GM12878 (cell line): ENCODE measurements at regions not wholly inside any gene's neighbourhood (a gene's known extent, or its start where the extent isn't known, plus 50 kb on each side); places are given as distances from the start of the nearest gene placed in this dataset.
"Not testable (repeated sequence)": the region's sequence is repeated elsewhere in the genome, so short reads cannot be mapped to it uniquely, and the experiment has no call there.

Experiments
- ATAC-seq: fragments of 200-7000 bp; cut with Tn5 transposase; 3 replicates; pipeline ENCODE4 v1.9.1; 2020; ENCODE audit warnings: mild to moderate bottlenecking, moderate library complexity
- BruUV-seq: library from RNA; stranded (reverse); fragments of 400-500 nt; replicated peaks from 2 replicates; lab custom pipeline; 2021; lab: Mats Ljungman, UMichigan
- CTCF ChIA-PET: fragments of 300-600 bp; sonication (Branson Sonifier 250); formaldehyde crosslinking; extraction: SDS; loops from one replicate; lab custom pipeline; 2021; ENCODE audit warnings: inconsistent platforms; lab: Yijun Ruan, JAX
- POLR2A ChIA-PET: fragments of 350-600 bp; formaldehyde crosslinking; extraction: SDS; loops from one replicate; lab custom pipeline; 2021; ENCODE audit warnings: inconsistent platforms; lab: Charles Lee
- RAD21 ChIA-PET: fragments of 300-600 bp; sonication (Branson Sonifier 250); formaldehyde crosslinking; loops from one replicate; lab custom pipeline; 2023; ENCODE audit warnings: antibody characterized with exemption; ENCODE audit not compliant: unreplicated experiment; lab: Charles Lee
- SMC1A ChIA-PET: fragments of 300-600 bp; sonication (Branson Sonifier 250); formaldehyde crosslinking; loops from one replicate; lab custom pipeline; 2023; ENCODE audit not compliant: unreplicated experiment, uncharacterized antibody; lab: Charles Lee
- DNase-seq: peaks from one replicate; pipeline ENCODE4 v3.0.0-alpha.2; 2011; ENCODE audit warnings: low read depth, low spot score
- FAIRE-seq: peaks from 3 replicates; lab custom pipeline; 2011; peaks lifted over from hg19 to GRCh38; lab: Jason Lieb, UNC
- H2AFZ ChIP-seq: 2 replicates; pipeline ENCODE4 v1.6.0; 2011; ENCODE audit warnings: low read depth, low read length, control low read depth; ENCODE audit not compliant: control insufficient read depth
- H3K27ac ChIP-seq: 2 replicates; pipeline ENCODE4 v1.5.1; 2011; ENCODE audit warnings: control low read depth; ENCODE audit not compliant: control insufficient read depth, insufficient read depth
- H3K27me3 ChIP-seq, 2 experiments: replicated peaks in 1 of 2; 2 replicates each; pipeline versions ENCODE4 v1.6.0 to v1.6.1; 2011; ENCODE audit warnings: low read length in 1 of 2; ENCODE audit not compliant: control insufficient read depth in 2 of 2, insufficient read depth in 2 of 2
- H3K36me3 ChIP-seq, 2 experiments: 2 replicates each; pipeline ENCODE4 v1.5.1; 2011; ENCODE audit warnings: low read length in 1 of 2; ENCODE audit not compliant: control insufficient read depth in 2 of 2, insufficient read depth in 2 of 2
- H3K4me1 ChIP-seq: 2 replicates; pipeline ENCODE4 v1.6.1; 2011; ENCODE audit warnings: mild to moderate bottlenecking, low read length, moderate library complexity, mixed read lengths; ENCODE audit not compliant: control insufficient read depth, insufficient read depth
- H3K4me2 ChIP-seq: 2 replicates; pipeline ENCODE4 v1.6.0; 2011; ENCODE audit warnings: control low read depth; ENCODE audit not compliant: control insufficient read depth, insufficient read depth
- H3K4me3 ChIP-seq: fragments of 200-600 bp; sonication (generic); 2 replicates; pipeline ENCODE4 v1.5.1; 2016
- H3K79me2 ChIP-seq: 2 replicates; pipeline ENCODE4 v1.6.0; 2011; ENCODE audit warnings: low read length; ENCODE audit not compliant: control insufficient read depth, insufficient read depth
- H3K9ac ChIP-seq: 2 replicates; pipeline ENCODE4 v1.8.0; 2011; ENCODE audit warnings: low read length, control low read depth, mixed read lengths; ENCODE audit not compliant: control insufficient read depth, insufficient read depth
- H3K9me3 ChIP-seq: replicated peaks from 3 replicates; pipeline ENCODE4 v1.5.1; 2011; ENCODE audit warnings: mild to moderate bottlenecking, low read length; ENCODE audit not compliant: control insufficient read depth, insufficient read depth
- H4K20me1 ChIP-seq: 2 replicates; pipeline ENCODE4 v1.6.0; 2011; ENCODE audit not compliant: control insufficient read depth, insufficient read depth
- ETV6 ChIP-seq, 2 experiments: fragments of 450-650 bp in 1 of 2; IDR thresholded peaks in 1 of 2; conservative IDR thresholded peaks in 1 of 2; 2 replicates each; pipeline ENCODE4 v1.6.1; 2014; ENCODE audit warnings: antibody characterized with exemption in 1 of 2, borderline replicate concordance in 1 of 2, low read depth in 1 of 2, mild to moderate bottlenecking in 1 of 2, moderate library complexity in 1 of 2
- GATAD2B ChIP-seq: fragments of 450-650 bp; conservative IDR thresholded peaks from 2 replicates; pipeline ENCODE4 v1.6.1; 2017; ENCODE audit warnings: low read depth, mild to moderate bottlenecking, moderate library complexity
- HDGF ChIP-seq: fragments of 450-650 bp; IDR thresholded peaks from 2 replicates; pipeline ENCODE4 v1.6.1; 2016; ENCODE audit warnings: antibody characterized with exemption
- WGBS: methylation state at CpG from one replicate; pipeline ENCODE4 v1.1.6; 2016; ENCODE audit warnings: low lambda C conversion rate; ENCODE audit not compliant: insufficient replicate concordance, insufficient coverage; ENCODE audit errors: missing lambda C conversion rate; 5-methylcytosine and 5-hydroxymethylcytosine counted together
- in situ Hi-C: fragments of 300-500 bp; cut with MboI; formaldehyde crosslinking; loops from 9 replicates; pipeline ENCODE4 v1.14.3; 2018; ENCODE audit warnings: mixed read lengths
- intact Hi-C: fragments of 100-400 bp; cut with micrococcal nuclease; formaldehyde crosslinking; loops from one replicate; pipeline ENCODE4 v1.14.2; 2022; ENCODE audit not compliant: unreplicated experiment

GRCh38 chr1:204785023-204785422 is 85.6 kb upstream of the NFASC start:
- POLR2A ChIA-PET, H3K27ac ChIP-seq, H3K27me3 ChIP-seq, BruUV-seq, H2AFZ ChIP-seq, in situ Hi-C loops, H3K9ac ChIP-seq, H3K4me2 ChIP-seq, H3K9me3 ChIP-seq, ATAC-seq, H3K4me3 ChIP-seq, H3K36me3 ChIP-seq, H3K4me1 ChIP-seq, DNase-seq, FAIRE-seq, intact Hi-C loops, H3K79me2 ChIP-seq, H4K20me1 ChIP-seq: not testable (repeated sequence)
- ChIA-PET RAD21 (interaction anchor here (0.9 kb wide), 1 partner anchor 21 kb away, joined by 3 read pairs; no protein-coding TSS in a partner anchor), CTCF (interaction anchor here (7.6 kb wide), 1 partner anchor 22 kb away, joined by 29 read pairs; no protein-coding TSS in a partner anchor), SMC1A (interaction anchor here (0.6 to 1.0 kb wide), 2 partner anchors 71 to 460 kb away, joined by 3 read pairs; no protein-coding TSS in a partner anchor)
- WGBS = 11% methylated on average over 4 of the region's 4 CpGs

GRCh38 chr1:204788470-204788869 is 82.2 kb upstream of the NFASC start:
- Histone ChIP-seq H3K9me3 (no peaks in the 10 kb centered on the region), H4K20me1 (no peaks in the 10 kb centered on the region), H3K4me2 (no peak overlapping the region), H3K36me3 (no peaks in the 10 kb centered on the region), H3K4me1 (no peaks in the 10 kb centered on the region), H3K27ac (no peak overlapping the region), H3K27me3 (peaks cover 0 to 3% of the 10 kb centered on the region in 2 experiments; a peak in 1 of 4 replicates), H2AFZ (no peak overlapping the region), H3K4me3 (no peak overlapping the region), H3K79me2 (no peaks in the 10 kb centered on the region), H3K9ac (no peak overlapping the region)
- ATAC-seq (no peak), FAIRE-seq (no peak), DNase-seq (no peak)
- ChIA-PET POLR2A (interaction anchor here (0.5 kb wide), 1 partner anchor 298 kb away, joined by 3 read pairs; no protein-coding TSS in a partner anchor), RAD21 (interaction anchor here (2.1 kb wide), 1 partner anchor 18 kb away, joined by 5 read pairs; no protein-coding TSS in a partner anchor), SMC1A (interaction anchor here (1.9 kb wide), 1 partner anchor 223 kb away, joined by 5 read pairs; no protein-coding TSS in a partner anchor), CTCF (interaction anchor here (1.2 to 7.6 kb wide), 2 partner anchors 19 to 25 kb away, joined by 4 to 29 read pairs; no protein-coding TSS in a partner anchor)
- intact Hi-C loops (no loop called here), in situ Hi-C loops (no loop called here)
- TF ChIP-seq HDGF (no peak), GATAD2B (no peak), ETV6 (conservative IDR thresholded peaks at IDR 0.05 in 1 of 2, IDR thresholded peaks at IDR 0.05 in 1 of 2; ENCODE audit: borderline replicate concordance in 1 of 2, low read depth in 1 of 2) (no peak)
- no TSS peak for BruUV-seq
